HL-60 (cell line): ENCODE measurements at regions not wholly inside any gene's neighbourhood (a gene's known extent, or its start where the extent isn't known, plus 50 kb on each side); places are given as distances from the start of the nearest gene placed in this dataset.

Source experiments
- DNase-seq, 2 experiments: peaks; one replicate each; pipeline ENCODE4 v3.0.0-alpha.2; 2010 to 2020; ENCODE audit warnings: low read depth in 1 of 2, low spot score in 1 of 2
- H3K27ac ChIP-seq: fragments of 250-450 bp; sonication (Bioruptor Pico); replicated peaks from 2 replicates; pipeline ENCODE4 v1.5.1; 2020; ENCODE audit warnings: mild to moderate bottlenecking, moderate library complexity
- H3K27me3 ChIP-seq: fragments of 250-450 bp; sonication (Bioruptor Pico); 2 replicates; pipeline ENCODE4 v1.5.1; 2021; ENCODE audit warnings: mild to moderate bottlenecking, moderate library complexity; ENCODE audit not compliant: insufficient read depth, poor library complexity, severe bottlenecking
- H3K4me3 ChIP-seq: replicated peaks from 2 replicates; pipeline ENCODE4 v1.5.1; 2011; ENCODE audit warnings: mild to moderate bottlenecking, control low read depth, low read length; ENCODE audit not compliant: insufficient read depth
- CTCF ChIP-seq: IDR thresholded peaks from one replicate; pipeline ENCODE4 v1.5.1; 2011; ENCODE audit warnings: low read length, control low read depth, inconsistent platforms; ENCODE audit not compliant: insufficient read depth
- GABPA ChIP-seq: IDR thresholded peaks from 2 replicates; pipeline ENCODE4 v1.6.1; 2012; ENCODE audit warnings: low read depth
- POLR2AphosphoS5 ChIP-seq: IDR thresholded peaks from 2 replicates; pipeline ENCODE4 v1.6.1; 2012; ENCODE audit warnings: low read depth
- SPI1 ChIP-seq: IDR thresholded peaks from 2 replicates; pipeline ENCODE4 v1.6.1; 2012; ENCODE audit warnings: low read depth, mild to moderate bottlenecking, borderline replicate concordance
- TF ChIP-seq, protein P1 (sequence below): IDR thresholded peaks from 2 replicates; pipeline ENCODE4 v1.6.1; 2012; ENCODE audit warnings: low read depth; ENCODE audit not compliant: insufficient replicate concordance

DNA sequence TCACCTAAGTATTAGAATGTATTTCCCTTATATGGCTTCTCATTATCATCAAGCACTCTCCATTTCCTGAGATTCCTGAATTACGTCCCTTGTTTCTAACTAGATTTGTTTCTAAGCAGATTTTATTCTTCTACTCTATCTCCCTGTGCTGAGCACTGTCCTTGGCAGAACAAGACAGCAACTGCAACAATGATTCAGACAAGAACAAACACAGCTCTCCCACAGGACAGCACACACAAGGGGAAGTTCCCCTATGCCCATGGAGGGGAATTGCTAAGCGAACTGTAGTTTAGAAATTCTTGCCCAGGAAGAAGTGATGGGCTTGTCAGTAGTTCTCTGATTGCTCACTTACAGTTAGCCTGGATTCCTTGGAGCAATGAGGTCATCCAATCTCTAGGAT is 759.9 kb downstream of the DTWD2 start:
- DNase-seq, result no peak
- H3K27me3 ChIP-seq, result no peaks in the 10 kb centered on the region
- no peak overlapping the region for H3K4me3 ChIP-seq
- no peak overlapping the region for H3K27ac ChIP-seq
- TF ChIP-seq CTCF, result no peak
- TF ChIP-seq, protein P1, sequence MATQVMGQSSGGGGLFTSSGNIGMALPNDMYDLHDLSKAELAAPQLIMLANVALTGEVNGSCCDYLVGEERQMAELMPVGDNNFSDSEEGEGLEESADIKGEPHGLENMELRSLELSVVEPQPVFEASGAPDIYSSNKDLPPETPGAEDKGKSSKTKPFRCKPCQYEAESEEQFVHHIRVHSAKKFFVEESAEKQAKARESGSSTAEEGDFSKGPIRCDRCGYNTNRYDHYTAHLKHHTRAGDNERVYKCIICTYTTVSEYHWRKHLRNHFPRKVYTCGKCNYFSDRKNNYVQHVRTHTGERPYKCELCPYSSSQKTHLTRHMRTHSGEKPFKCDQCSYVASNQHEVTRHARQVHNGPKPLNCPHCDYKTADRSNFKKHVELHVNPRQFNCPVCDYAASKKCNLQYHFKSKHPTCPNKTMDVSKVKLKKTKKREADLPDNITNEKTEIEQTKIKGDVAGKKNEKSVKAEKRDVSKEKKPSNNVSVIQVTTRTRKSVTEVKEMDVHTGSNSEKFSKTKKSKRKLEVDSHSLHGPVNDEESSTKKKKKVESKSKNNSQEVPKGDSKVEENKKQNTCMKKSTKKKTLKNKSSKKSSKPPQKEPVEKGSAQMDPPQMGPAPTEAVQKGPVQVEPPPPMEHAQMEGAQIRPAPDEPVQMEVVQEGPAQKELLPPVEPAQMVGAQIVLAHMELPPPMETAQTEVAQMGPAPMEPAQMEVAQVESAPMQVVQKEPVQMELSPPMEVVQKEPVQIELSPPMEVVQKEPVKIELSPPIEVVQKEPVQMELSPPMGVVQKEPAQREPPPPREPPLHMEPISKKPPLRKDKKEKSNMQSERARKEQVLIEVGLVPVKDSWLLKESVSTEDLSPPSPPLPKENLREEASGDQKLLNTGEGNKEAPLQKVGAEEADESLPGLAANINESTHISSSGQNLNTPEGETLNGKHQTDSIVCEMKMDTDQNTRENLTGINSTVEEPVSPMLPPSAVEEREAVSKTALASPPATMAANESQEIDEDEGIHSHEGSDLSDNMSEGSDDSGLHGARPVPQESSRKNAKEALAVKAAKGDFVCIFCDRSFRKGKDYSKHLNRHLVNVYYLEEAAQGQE, result no peak
- TF ChIP-seq POLR2AphosphoS5, result no peak
- TF ChIP-seq SPI1, result no peak
- TF ChIP-seq GABPA, result no peak

DNA sequence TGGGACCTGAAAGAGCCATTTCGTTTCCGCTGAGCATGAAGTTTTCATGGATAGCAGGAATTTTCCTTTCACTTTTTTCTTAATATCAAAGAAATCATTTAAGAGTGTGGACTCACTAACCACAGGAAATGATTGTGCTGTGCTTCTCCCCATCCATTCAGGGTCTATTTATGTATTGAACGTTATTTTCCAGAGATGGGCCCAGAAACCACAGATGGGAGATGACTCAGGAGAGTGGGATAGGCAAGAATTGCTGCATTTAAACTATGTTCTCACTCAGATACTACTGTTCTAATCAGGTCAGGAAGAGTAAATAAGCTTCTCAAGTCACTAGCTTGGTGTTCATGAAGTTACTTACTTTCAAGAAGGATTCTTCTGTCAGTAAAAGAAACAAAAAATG is 763.8 kb downstream of the DTWD2 start:
- no peaks in the 10 kb centered on the region for H3K27me3 ChIP-seq
- TF ChIP-seq CTCF (no peak), SPI1 (no peak), GABPA (no peak), POLR2AphosphoS5 (no peak)
- TF ChIP-seq, protein P1, result no peak
- H3K27ac ChIP-seq, result no peak overlapping the region
- DNase-seq, result no peak
- no peak overlapping the region for H3K4me3 ChIP-seq

GRCh38 chr5:118220556-118221195 is 767.7 kb downstream of the DTWD2 start:
- Histone ChIP-seq H3K4me3 (no peak overlapping the region), H3K27ac (no peak overlapping the region), H3K27me3 (no peaks in the 10 kb centered on the region)
- DNase-seq, result no peak
- TF ChIP-seq CTCF, result no peak
- TF ChIP-seq SPI1, result no peak
- TF ChIP-seq, protein P1, result no peak
- TF ChIP-seq GABPA, result no peak
- no peak for TF ChIP-seq POLR2AphosphoS5
